H1 (cell line): ENCODE measurements at regions not wholly inside any gene's neighbourhood (a gene's known extent, or its start where the extent isn't known, plus 50 kb on each side); places are given as distances from the start of the nearest gene placed in this dataset.

Experiments
- CTCF ChIA-PET: fragments of 300-600 bp; sonication (Branson Sonifier 250); formaldehyde crosslinking; loops from one replicate; lab custom pipeline; 2021; ENCODE audit not compliant: partially characterized antibody; lab: Charles Lee
- POLR2A ChIA-PET: fragments of 300-600 bp; sonication (Branson Sonifier 250); formaldehyde crosslinking; loops from one replicate; lab custom pipeline; 2021; ENCODE audit warnings: inconsistent platforms; ENCODE audit not compliant: partially characterized antibody; lab: Charles Lee
- DNase-seq, 2 experiments: peaks; one replicate each; pipeline versions ENCODE4 v3.0.0 to v3.0.0-alpha.2; 2010 to 2022; ENCODE audit warnings: low spot score in 2 of 2, low read depth in 1 of 2, mixed read lengths in 1 of 2
- FAIRE-seq: peaks from 2 replicates; lab custom pipeline; 2011; peaks lifted over from hg19 to GRCh38; lab: Jason Lieb, UNC
- H2AFZ ChIP-seq: 2 replicates; pipeline ENCODE4 v1.8.1; 2012; ENCODE audit warnings: low read length, inconsistent platforms
- H2AK5ac ChIP-seq: 2 replicates; pipeline ENCODE4 v1.6.1; 2013; ENCODE audit warnings: low read depth, low read length
- H2BK120ac ChIP-seq: replicated peaks from 2 replicates; pipeline ENCODE3; 2013; ENCODE audit warnings: low read depth, low read length, inconsistent platforms
- H2BK12ac ChIP-seq: 2 replicates; pipeline ENCODE4 v1.6.1; 2013; ENCODE audit warnings: low read depth, low read length
- H2BK15ac ChIP-seq: 2 replicates; pipeline ENCODE4 v1.6.1; 2013; ENCODE audit warnings: low read length
- H2BK20ac ChIP-seq: 2 replicates; pipeline ENCODE4 v1.6.1; 2013; ENCODE audit warnings: low read length
- H2BK5ac ChIP-seq: 2 replicates; pipeline ENCODE4 v1.6.1; 2013; ENCODE audit warnings: low read depth, low read length
- H3K14ac ChIP-seq: 2 replicates; pipeline ENCODE4 v1.6.1; 2013; ENCODE audit warnings: inconsistent platforms; ENCODE audit not compliant: insufficient read length
- H3K18ac ChIP-seq: 2 replicates; pipeline ENCODE4 v1.6.1; 2013; ENCODE audit warnings: low read length; ENCODE audit errors: extremely low read depth
- H3K23ac ChIP-seq: 2 replicates; pipeline ENCODE4 v1.6.1; 2013; ENCODE audit warnings: inconsistent platforms; ENCODE audit not compliant: insufficient read length
- H3K23me2 ChIP-seq: 2 replicates; pipeline ENCODE4 v1.6.1; 2013; ENCODE audit warnings: low read depth, low read length
- H3K27ac ChIP-seq: 2 replicates; pipeline ENCODE4 v1.6.1; 2011; ENCODE audit warnings: low read depth, low read length, inconsistent platforms
- H3K27me3 ChIP-seq, 4 experiments: replicated peaks in 1 of 4; 1 replicate in 1 of 4; 2 replicates in 3 of 4; pipeline versions ENCODE4 v1.6.1 to v1.8.1; 2011 to 2013; ENCODE audit warnings: low read length in 3 of 4, mild to moderate bottlenecking in 3 of 4, inconsistent platforms in 2 of 4, mixed read lengths in 2 of 4, moderate library complexity in 1 of 4; ENCODE audit not compliant: control insufficient read depth in 3 of 4, insufficient read depth in 3 of 4; ENCODE audit errors: extremely low read depth in 1 of 4
- H3K36me3 ChIP-seq, 4 experiments: 2 replicates each; pipeline versions ENCODE4 v1.6.1 to v1.8.1; 2011 to 2013; ENCODE audit warnings: mild to moderate bottlenecking in 4 of 4, low read length in 3 of 4, moderate library complexity in 2 of 4, control low read depth in 1 of 4, inconsistent platforms in 1 of 4; ENCODE audit not compliant: insufficient read depth in 4 of 4, control insufficient read depth in 2 of 4
- H3K4ac ChIP-seq: replicated peaks from 2 replicates; pipeline ENCODE3; 2013; ENCODE audit warnings: low read length, low read depth, mixed read lengths, inconsistent platforms; ENCODE audit not compliant: insufficient read length
- H3K4me1 ChIP-seq, 4 experiments: replicated peaks in 1 of 4; 1 replicate in 1 of 4; 2 replicates in 3 of 4; pipeline versions ENCODE4 v1.6.1 to v1.8.1; 2011 to 2013; ENCODE audit warnings: low read length in 3 of 4, inconsistent platforms in 2 of 4, mixed read lengths in 1 of 4; ENCODE audit not compliant: insufficient read depth in 4 of 4, control insufficient read depth in 3 of 4
- H3K4me2 ChIP-seq, 2 experiments: 2 replicates each; pipeline versions ENCODE4 v1.6.1 to v1.8.1; 2011 to 2013; ENCODE audit warnings: low read depth in 2 of 2, low read length in 2 of 2, control low read depth in 1 of 2, inconsistent platforms in 1 of 2, mild to moderate bottlenecking in 1 of 2; ENCODE audit not compliant: insufficient read depth in 1 of 2
- H3K4me3 ChIP-seq, 4 experiments: fragments of 200-600, 300-600 bp in 1 of 4; sonication (generic), shearing (Covaris generic), sonication (Bioruptor Twin) in 1 of 4; 2 replicates each; pipeline versions ENCODE4 v1.5.1 to v1.8.1; 2011 to 2016; ENCODE audit warnings: low read length in 4 of 4, low read depth in 3 of 4, control low read depth in 2 of 4, inconsistent platforms in 2 of 4, mild to moderate bottlenecking in 2 of 4, mixed read lengths in 1 of 4, moderate library complexity in 1 of 4; ENCODE audit not compliant: insufficient read depth in 2 of 4; ENCODE audit errors: extremely low read depth in 1 of 4
- H3K56ac ChIP-seq: replicated peaks from 2 replicates; pipeline ENCODE3; 2013; ENCODE audit warnings: low read depth, mild to moderate bottlenecking, mixed read lengths, low read length, inconsistent platforms; ENCODE audit not compliant: insufficient read length
- H3K79me1 ChIP-seq: 2 replicates; pipeline ENCODE4 v1.6.1; 2013; ENCODE audit warnings: low read depth, low read length, control low read depth
- H3K79me2 ChIP-seq, 2 experiments: 2 replicates each; pipeline versions ENCODE4 v1.6.1 to v1.8.1; 2012 to 2013; ENCODE audit warnings: low read length in 2 of 2, mild to moderate bottlenecking in 2 of 2, inconsistent platforms in 1 of 2; ENCODE audit not compliant: insufficient read depth in 2 of 2, control insufficient read depth in 1 of 2
- H3K9ac ChIP-seq, 4 experiments: replicated peaks in 1 of 4; 1 replicate in 1 of 4; 2 replicates in 3 of 4; pipeline versions ENCODE4 v1.6.1 to v1.8.1; 2011 to 2013; ENCODE audit warnings: low read depth in 3 of 4, low read length in 3 of 4, control low read depth in 2 of 4, mild to moderate bottlenecking in 2 of 4, moderate library complexity in 2 of 4, inconsistent platforms in 1 of 4; ENCODE audit errors: extremely low read depth in 1 of 4
- H3K9me3 ChIP-seq, 2 experiments: 2 replicates each; pipeline versions ENCODE4 v1.6.1 to v1.8.1; 2012 to 2013; ENCODE audit warnings: mild to moderate bottlenecking in 2 of 2, moderate library complexity in 2 of 2, control low read depth in 1 of 2, inconsistent platforms in 1 of 2, low read depth in 1 of 2, low read length in 1 of 2, mixed read lengths in 1 of 2; ENCODE audit not compliant: insufficient read depth in 2 of 2
- H4K20me1 ChIP-seq, 2 experiments: replicated peaks in 1 of 2; 2 replicates each; pipeline versions ENCODE3 to v1.8.1; 2011 to 2013; ENCODE audit warnings: inconsistent platforms in 2 of 2, low read length in 2 of 2, mild to moderate bottlenecking in 1 of 2; ENCODE audit not compliant: insufficient read depth in 2 of 2, control insufficient read depth in 1 of 2
- H4K5ac ChIP-seq: 2 replicates; pipeline ENCODE4 v1.6.1; 2013; ENCODE audit warnings: low read length, low read depth, mixed read lengths, inconsistent platforms; ENCODE audit not compliant: insufficient read length
- H4K8ac ChIP-seq: 2 replicates; pipeline ENCODE4 v1.8.0; 2013; ENCODE audit warnings: mild to moderate bottlenecking, moderate library complexity, low read length, inconsistent platforms; ENCODE audit not compliant: insufficient read depth; ENCODE audit errors: extremely low read depth
- H4K91ac ChIP-seq: replicated peaks from 2 replicates; pipeline ENCODE3; 2013; ENCODE audit warnings: low read length, mixed read lengths, inconsistent platforms; ENCODE audit not compliant: insufficient read length
- BACH1 ChIP-seq: IDR thresholded peaks from 2 replicates; pipeline ENCODE4 v1.6.1; 2012; ENCODE audit warnings: low read length, improper control_type of control experiment
- CEBPB ChIP-seq: IDR thresholded peaks from 2 replicates; pipeline ENCODE4 v1.6.1; 2012; ENCODE audit warnings: low read depth, low read length
- CHD1 ChIP-seq: IDR thresholded peaks from 2 replicates; pipeline ENCODE4 v1.6.1; 2012; ENCODE audit warnings: low read depth, low read length, improper control_type of control experiment
- EGR1 ChIP-seq: IDR thresholded peaks from 2 replicates; pipeline ENCODE4 v1.6.1; 2011; ENCODE audit warnings: low read depth, low read length, borderline replicate concordance
- HDAC2 ChIP-seq, 2 experiments: fragments of 300-600 bp in 1 of 2; sonication (generic) in 1 of 2; IDR thresholded peaks; 2 replicates each; pipeline ENCODE4 v1.6.1; 2011 to 2012; ENCODE audit warnings: low read depth in 2 of 2, low read length in 2 of 2, mild to moderate bottlenecking in 2 of 2, moderate library complexity in 2 of 2, borderline replicate concordance in 1 of 2, inconsistent platforms in 1 of 2
- NANOG ChIP-seq: IDR thresholded peaks from 2 replicates; pipeline ENCODE4 v1.6.1; 2011; ENCODE audit warnings: low read length, low read depth, mild to moderate bottlenecking, inconsistent platforms; ENCODE audit not compliant: insufficient read depth, poor library complexity, severe bottlenecking
- RAD21 ChIP-seq, 2 experiments: IDR thresholded peaks in 1 of 2; conservative IDR thresholded peaks in 1 of 2; 2 replicates each; pipeline ENCODE4 v1.6.1; 2011; ENCODE audit warnings: low read depth in 2 of 2, low read length in 2 of 2, improper control_type of control experiment in 1 of 2, inconsistent platforms in 1 of 2, mild to moderate bottlenecking in 1 of 2, moderate library complexity in 1 of 2
- SAP30 ChIP-seq: fragments of 300-600 bp; sonication (generic); IDR thresholded peaks from 2 replicates; pipeline ENCODE4 v1.7.1; 2012; ENCODE audit warnings: low read length, moderate library complexity, mild to moderate bottlenecking, inconsistent platforms; ENCODE audit not compliant: insufficient read depth, insufficient replicate concordance
- SIN3A ChIP-seq, 2 experiments: IDR thresholded peaks in 1 of 2; conservative IDR thresholded peaks in 1 of 2; 2 replicates each; pipeline ENCODE4 v1.6.1; 2011 to 2012; ENCODE audit warnings: low read length in 2 of 2, improper control_type of control experiment in 1 of 2, low read depth in 1 of 2, mild to moderate bottlenecking in 1 of 2
- SP1 ChIP-seq: IDR thresholded peaks from 2 replicates; pipeline ENCODE4 v1.6.1; 2011; ENCODE audit warnings: low read depth, low read length
- SRF ChIP-seq: IDR thresholded peaks from 2 replicates; pipeline ENCODE4 v1.6.1; 2011; ENCODE audit warnings: mild to moderate bottlenecking, low read depth, low read length, moderate library complexity
- TAF7 ChIP-seq: optimal IDR thresholded peaks from 2 replicates; pipeline ENCODE3; 2011; ENCODE audit warnings: low read depth, mild to moderate bottlenecking, inconsistent platforms, low read length, moderate library complexity, borderline replicate concordance
- TCF12 ChIP-seq: IDR thresholded peaks from 2 replicates; pipeline ENCODE4 v1.6.1; 2011; ENCODE audit warnings: low read depth, mild to moderate bottlenecking, low read length
- WGBS, 2 experiments: shearing (Covaris generic) in 1 of 2; methylation state at CpG; one replicate each; pipeline versions ENCODE4 v1.1.6 to v1.1.7; 2013 to 2015; ENCODE audit warnings: low lambda C conversion rate in 2 of 2, mixed read lengths in 2 of 2, inconsistent platforms in 1 of 2, low coverage in 1 of 2, missing lambda C conversion rate in 1 of 2; ENCODE audit not compliant: insufficient replicate concordance in 2 of 2, insufficient coverage in 1 of 2, insufficient read length in 1 of 2; ENCODE audit errors: extremely low coverage in 1 of 2, missing lambda C conversion rate in 1 of 2; 5-methylcytosine and 5-hydroxymethylcytosine counted together
- TF ChIP-seq, protein P1 (sequence below): IDR thresholded peaks from 2 replicates; pipeline ENCODE4 v1.6.1; 2011; ENCODE audit warnings: low read length, improper control_type of control experiment

DNA sequence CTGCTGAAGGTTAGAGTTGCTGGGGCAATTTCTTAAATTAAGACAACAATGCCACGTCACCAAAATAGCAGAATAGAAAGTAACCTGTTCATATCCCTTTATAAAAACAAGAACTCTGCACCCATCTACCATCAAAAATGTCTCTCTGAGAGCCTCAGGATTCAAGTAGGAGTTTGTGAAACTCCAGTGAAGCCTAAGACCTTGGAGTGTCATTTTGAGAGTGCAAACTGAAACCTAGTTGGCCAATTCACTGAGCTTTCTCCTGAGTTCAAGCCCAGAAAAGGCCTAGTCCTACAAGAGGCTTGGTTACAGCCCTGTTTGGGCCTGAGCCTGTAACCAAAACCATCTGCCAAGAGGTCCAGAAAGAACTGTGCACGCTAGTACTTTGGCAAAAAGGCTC lies 335.1 kb downstream of the EFHB start:
- no peaks in the 10 kb centered on the region for H3K27me3 ChIP-seq
- no peak overlapping the region for H4K91ac ChIP-seq
- H4K8ac ChIP-seq, result no peak overlapping the region
- no peaks in the 10 kb centered on the region for H3K23me2 ChIP-seq
- H3K56ac ChIP-seq, result no peak overlapping the region
- no peak overlapping the region for H3K4ac ChIP-seq
- H2BK15ac ChIP-seq, result no peak overlapping the region
- no peak overlapping the region for H2BK5ac ChIP-seq
- no peaks in the 10 kb centered on the region for H3K79me1 ChIP-seq
- H3K18ac ChIP-seq, result no peak overlapping the region
- DNase-seq, result no peak
- H3K4me3 ChIP-seq, result no peak overlapping the region
- POLR2A ChIA-PET, result no interaction called here
- no peaks in the 10 kb centered on the region for H3K79me2 ChIP-seq
- H4K20me1 ChIP-seq, result no peaks in the 10 kb centered on the region
- no peak overlapping the region for H2BK20ac ChIP-seq
- H3K4me1 ChIP-seq, result no peaks in the 10 kb centered on the region
- H3K23ac ChIP-seq, result no peak overlapping the region
- no peak overlapping the region for H3K4me2 ChIP-seq
- peak overlapping the region; percentile 51 for H2AFZ ChIP-seq
- no peak overlapping the region for H3K27ac ChIP-seq
- no peak overlapping the region for H2BK12ac ChIP-seq
- 78% methylated on average over 2 of the region's 2 CpGs; no CpG with 5 or more reads in 1 of the 2 experiments for WGBS, 2 experiments
- H3K9ac ChIP-seq, result no peak overlapping the region
- H3K14ac ChIP-seq, result no peak overlapping the region
- CTCF ChIA-PET, result no interaction called here
- no peak for FAIRE-seq
- no peak overlapping the region for H2BK120ac ChIP-seq
- H2AK5ac ChIP-seq, result no peak overlapping the region
- H4K5ac ChIP-seq, result no peak overlapping the region
- no peaks in the 10 kb centered on the region for H3K36me3 ChIP-seq
- H3K9me3 ChIP-seq, result no peaks in the 10 kb centered on the region
- TF ChIP-seq RAD21 (IDR thresholded peaks at IDR 0.05 in 1 of 2, conservative IDR thresholded peaks at IDR 0.05 in 1 of 2; ENCODE audit: low read depth in 2 of 2, low read length in 2 of 2) (no peak), CHD1 (no peak), BACH1 (no peak), SP1 (no peak), TAF7 (no peak), NANOG (no peak), SIN3A (conservative IDR thresholded peaks at IDR 0.05 in 1 of 2, IDR thresholded peaks at IDR 0.05 in 1 of 2; ENCODE audit: low read depth in 1 of 2, low read length in 2 of 2) (no peak), CEBPB (no peak), SRF (no peak), HDAC2 (IDR thresholded peaks at IDR 0.05; ENCODE audit: borderline replicate concordance in 1 of 2, low read depth in 2 of 2, low read length in 2 of 2) (no peak), SAP30 (no peak), TCF12 (no peak), EGR1 (no peak)
- TF ChIP-seq, protein P1, sequence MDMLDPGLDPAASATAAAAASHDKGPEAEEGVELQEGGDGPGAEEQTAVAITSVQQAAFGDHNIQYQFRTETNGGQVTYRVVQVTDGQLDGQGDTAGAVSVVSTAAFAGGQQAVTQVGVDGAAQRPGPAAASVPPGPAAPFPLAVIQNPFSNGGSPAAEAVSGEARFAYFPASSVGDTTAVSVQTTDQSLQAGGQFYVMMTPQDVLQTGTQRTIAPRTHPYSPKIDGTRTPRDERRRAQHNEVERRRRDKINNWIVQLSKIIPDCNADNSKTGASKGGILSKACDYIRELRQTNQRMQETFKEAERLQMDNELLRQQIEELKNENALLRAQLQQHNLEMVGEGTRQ, result no peak
